Activated CD8-positive, alpha-beta memory T cell treated with anti-CD3 and anti-CD28 coated beads, Interleukin-2, amount 10 ng/mL, durations not matched to agents 7 days and 5 days (primary cell): ENCODE measurements at regions not wholly inside any gene's neighbourhood (a gene's known extent, or its start where the extent isn't known, plus 50 kb on each side); places are given as distances from the start of the nearest gene placed in this dataset.
"Not testable (repeated sequence)": the region's sequence is repeated elsewhere in the genome, so short reads cannot be mapped to it uniquely, and the experiment has no call there.

ENCODE experiments used
- ATAC-seq: fragments of 150-1000 bp; cut with Tn5 transposase; one replicate; pipeline ENCODE4 v1.10.0; 2021; ENCODE audit warnings: moderate library complexity
- CTCF ChIA-PET: fragments of 350-600 bp; sonication (Branson Sonifier 250); formaldehyde crosslinking; loops from one replicate; lab custom pipeline; 2021; ENCODE audit warnings: antibody characterized with exemption; lab: Charles Lee
- DNase-seq: peaks from one replicate; pipeline ENCODE4 v3.0.0-alpha.2; 2020
- H3K27ac Mint-ChIP-seq: one replicate; pipeline ENCODE4 v1.8.0; 2021; ENCODE audit warnings: mild to moderate bottlenecking, mixed read lengths
- H3K27me3 Mint-ChIP-seq: one replicate; pipeline ENCODE4 v1.8.0; 2021; ENCODE audit warnings: mixed read lengths
- H3K36me3 Mint-ChIP-seq: one replicate; pipeline ENCODE4 v1.8.0; 2021; ENCODE audit warnings: mild to moderate bottlenecking, mixed read lengths
- H3K4me1 Mint-ChIP-seq: one replicate; pipeline ENCODE4 v1.8.0; 2021; ENCODE audit warnings: mixed read lengths
- H3K4me3 Mint-ChIP-seq: one replicate; pipeline ENCODE4 v1.8.0; 2021; ENCODE audit warnings: mild to moderate bottlenecking, moderate library complexity, mixed read lengths
- H3K9me3 Mint-ChIP-seq: one replicate; pipeline ENCODE4 v1.8.0; 2022; ENCODE audit warnings: low read depth, mixed read lengths

- CTCF ChIA-PET = no interaction called here
- Mint-ChIP-seq H3K4me1 (no peaks in the 10 kb centered on the region), H3K27ac (no peak overlapping the region), H3K36me3 (no peaks in the 10 kb centered on the region), H3K27me3 (no peaks in the 10 kb centered on the region), H3K4me3 (no peak overlapping the region), H3K9me3 (peaks cover 5% of the 10 kb centered on the region)
- ATAC-seq (no peak), DNase-seq (no peak)
Observed at GRCh38 chr7:86445285-86445684, 198.4 kb upstream of the GRM3 start.

DNA sequence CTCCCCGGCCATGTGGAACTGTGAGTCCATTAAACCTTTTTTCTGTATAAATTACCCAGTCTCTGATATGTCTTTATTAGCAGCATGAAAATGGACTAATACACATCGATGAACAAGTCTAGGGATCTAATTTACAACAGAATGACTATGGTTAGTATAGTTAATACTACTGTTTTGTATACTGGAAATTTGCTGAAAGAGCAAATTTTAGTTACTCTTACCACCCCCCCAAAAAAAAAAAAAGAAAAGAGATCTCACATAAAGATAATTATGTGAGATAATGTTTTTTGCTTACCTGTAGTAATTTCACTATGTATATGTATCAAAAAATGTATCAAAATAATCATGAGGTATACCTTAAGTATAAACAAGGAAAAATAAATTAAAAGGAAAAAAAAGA, 199.5 kb upstream of the GRM3 start:
- no peak for ATAC-seq
- CTCF ChIA-PET = no interaction called here
- H3K4me1 Mint-ChIP-seq = no peaks in the 10 kb centered on the region
- no peaks in the 10 kb centered on the region for H3K27me3 Mint-ChIP-seq
- H3K27ac Mint-ChIP-seq = no peak overlapping the region
- H3K9me3 Mint-ChIP-seq = peaks cover 5% of the 10 kb centered on the region
- H3K36me3 Mint-ChIP-seq = no peaks in the 10 kb centered on the region
- no peak for DNase-seq
- H3K4me3 Mint-ChIP-seq = no peak overlapping the region

DNA sequence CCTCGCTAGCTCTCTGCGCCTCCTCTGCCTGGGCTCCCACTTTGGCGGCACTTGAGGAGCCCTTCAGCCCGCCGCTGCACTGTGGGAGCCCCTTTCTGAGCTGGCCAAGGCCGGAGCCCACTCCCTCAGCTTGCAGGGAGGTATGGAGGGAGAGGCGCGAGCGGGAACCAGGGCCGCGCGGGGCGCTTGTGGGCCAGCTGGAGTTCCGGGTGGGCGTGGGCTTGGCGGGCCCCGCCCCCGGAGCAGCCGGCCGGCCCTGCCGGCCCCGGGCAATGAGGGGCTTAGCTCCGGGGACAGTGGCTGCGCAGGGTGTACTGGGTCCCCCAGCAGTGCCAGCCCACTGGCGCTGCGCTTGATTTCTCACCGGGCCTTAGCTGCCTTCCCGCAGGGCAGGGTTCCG, 203.3 kb upstream of the GRM3 start:
- H3K36me3 Mint-ChIP-seq, H3K27me3 Mint-ChIP-seq, CTCF ChIA-PET, ATAC-seq, H3K9me3 Mint-ChIP-seq, H3K4me1 Mint-ChIP-seq, H3K4me3 Mint-ChIP-seq, H3K27ac Mint-ChIP-seq, DNase-seq: not testable (repeated sequence)

DNA sequence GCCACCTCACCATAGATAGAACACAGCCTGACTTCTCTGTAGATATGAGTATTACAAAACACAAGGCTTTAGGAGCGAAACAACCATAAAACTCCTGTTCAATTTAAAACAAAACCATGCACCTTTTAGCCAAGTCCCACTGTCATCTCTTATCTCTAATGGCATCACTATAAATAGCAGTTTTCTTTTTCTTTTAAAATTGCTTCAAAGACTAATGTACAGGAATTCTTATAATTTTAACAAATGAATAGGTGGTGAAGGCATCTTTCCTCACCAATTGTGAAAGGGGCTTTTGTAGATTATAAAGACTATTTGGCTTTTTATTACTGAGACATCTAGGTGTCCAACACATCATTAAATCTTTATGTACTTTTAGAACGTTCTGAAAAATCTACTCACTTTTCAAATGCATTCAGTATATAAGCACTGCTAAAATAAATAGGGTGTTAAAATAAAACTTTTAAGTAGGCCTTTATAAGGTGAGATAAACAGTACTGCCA, 205.7 kb upstream of the GRM3 start:
- H3K4me3 Mint-ChIP-seq = no peak overlapping the region
- no peaks in the 10 kb centered on the region for H3K36me3 Mint-ChIP-seq
- H3K4me1 Mint-ChIP-seq = no peaks in the 10 kb centered on the region
- peaks cover 3% of the 10 kb centered on the region for H3K9me3 Mint-ChIP-seq
- no peak for ATAC-seq
- no peaks in the 10 kb centered on the region for H3K27me3 Mint-ChIP-seq
- DNase-seq = no peak
- H3K27ac Mint-ChIP-seq = no peak overlapping the region
- CTCF ChIA-PET = no interaction called here

DNA sequence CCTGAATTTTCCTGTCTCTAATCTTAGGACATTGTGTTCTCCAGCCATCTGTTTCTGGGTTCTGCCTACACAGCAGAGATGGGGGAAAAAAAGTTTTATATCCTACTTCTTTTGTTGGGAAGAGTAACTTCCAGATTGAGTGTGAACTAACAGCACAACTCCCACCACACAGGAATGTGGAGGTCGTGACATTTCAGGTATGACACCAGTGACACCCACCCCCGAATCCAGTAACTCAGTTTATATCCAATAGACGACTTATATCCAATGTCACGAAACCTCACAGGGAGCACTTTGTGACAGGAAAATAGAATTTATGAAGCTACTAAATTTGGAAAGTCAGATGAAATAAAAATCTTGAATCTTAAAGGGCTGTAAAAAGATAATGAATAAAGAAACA, 211.9 kb upstream of the GRM3 start:
- CTCF ChIA-PET = no interaction called here
- ATAC-seq = no peak
- DNase-seq = no peak
- H3K27me3 Mint-ChIP-seq = no peaks in the 10 kb centered on the region
- H3K4me1 Mint-ChIP-seq = no peaks in the 10 kb centered on the region
- peaks cover 7% of the 10 kb centered on the region for H3K9me3 Mint-ChIP-seq
- no peaks in the 10 kb centered on the region for H3K36me3 Mint-ChIP-seq
- H3K4me3 Mint-ChIP-seq = no peak overlapping the region
- H3K27ac Mint-ChIP-seq = no peak overlapping the region

DNA sequence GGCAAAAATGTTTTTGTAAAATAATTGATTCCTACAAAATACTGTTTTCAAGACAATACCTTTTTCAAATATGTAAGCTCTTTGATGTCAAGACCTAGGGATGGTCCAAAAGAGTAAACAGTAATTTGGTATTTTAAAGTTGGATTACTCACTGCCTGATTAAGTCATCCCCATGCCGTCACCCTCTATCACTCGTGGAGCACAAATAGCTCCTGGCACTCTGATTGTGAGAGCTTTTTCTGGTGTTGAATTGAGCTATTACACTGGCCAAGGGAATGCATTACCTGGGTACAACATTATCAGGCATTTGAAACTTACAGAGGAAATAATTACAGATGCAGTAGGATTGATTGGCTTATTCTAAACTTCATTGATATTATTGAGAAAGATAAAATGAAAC, 231.9 kb upstream of the GRM3 start:
- Mint-ChIP-seq H3K4me1 (no peaks in the 10 kb centered on the region), H3K27me3 (no peaks in the 10 kb centered on the region), H3K27ac (no peak overlapping the region), H3K9me3 (peaks cover 3% of the 10 kb centered on the region), H3K36me3 (no peaks in the 10 kb centered on the region), H3K4me3 (no peak overlapping the region)
- CTCF ChIA-PET = no interaction called here
- DNase-seq = no peak
- no peak for ATAC-seq

DNA sequence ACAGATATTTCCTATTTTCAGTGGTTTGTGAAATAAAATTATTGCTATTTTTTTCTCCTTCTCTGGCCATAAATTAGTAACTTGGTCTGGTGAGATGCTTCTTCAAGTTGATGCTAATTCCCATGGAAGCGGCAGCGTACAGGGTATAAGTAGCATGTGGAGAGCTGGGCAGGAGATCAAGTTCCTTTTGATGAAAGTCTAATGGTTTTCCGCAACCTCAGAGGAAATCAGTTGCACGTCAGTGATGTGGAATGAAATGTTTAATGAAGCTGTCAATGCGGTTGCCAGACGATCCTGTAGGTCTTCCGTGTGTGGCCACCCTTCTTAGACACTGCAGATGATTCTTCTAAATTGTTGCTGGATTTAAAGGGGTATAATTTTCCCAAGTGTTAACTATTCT, 236.4 kb upstream of the GRM3 start:
- Mint-ChIP-seq H3K27me3 (no peaks in the 10 kb centered on the region), H3K4me3 (no peak overlapping the region), H3K9me3 (peaks cover 3% of the 10 kb centered on the region), H3K27ac (no peak overlapping the region), H3K4me1 (no peaks in the 10 kb centered on the region), H3K36me3 (no peaks in the 10 kb centered on the region)
- DNase-seq = no peak
- CTCF ChIA-PET = no interaction called here
- ATAC-seq = no peak

GRCh38 chr7:86391813-86392212, 251.9 kb upstream of the GRM3 start:
- no peaks in the 10 kb centered on the region for H3K36me3 Mint-ChIP-seq
- H3K27me3 Mint-ChIP-seq = no peaks in the 10 kb centered on the region
- H3K9me3 Mint-ChIP-seq = peaks cover 6% of the 10 kb centered on the region
- no peak overlapping the region for H3K27ac Mint-ChIP-seq
- H3K4me3 Mint-ChIP-seq = no peak overlapping the region
- DNase-seq = no peak
- CTCF ChIA-PET = no interaction called here
- ATAC-seq = no peak
- H3K4me1 Mint-ChIP-seq = no peaks in the 10 kb centered on the region

GRCh38 chr7:86375602-86376001, 268.1 kb upstream of the GRM3 start:
- H3K4me3 Mint-ChIP-seq, H3K27ac Mint-ChIP-seq, ATAC-seq, CTCF ChIA-PET, DNase-seq, H3K4me1 Mint-ChIP-seq, H3K27me3 Mint-ChIP-seq, H3K36me3 Mint-ChIP-seq: not testable (repeated sequence)
- H3K9me3 Mint-ChIP-seq = peaks cover 12% of the 10 kb centered on the region

- ATAC-seq (no peak), DNase-seq (no peak)
- Mint-ChIP-seq H3K9me3 (peaks cover 10% of the 10 kb centered on the region), H3K27me3 (no peaks in the 10 kb centered on the region), H3K27ac (no peak overlapping the region), H3K4me1 (no peaks in the 10 kb centered on the region), H3K36me3 (no peaks in the 10 kb centered on the region), H3K4me3 (no peak overlapping the region)
- CTCF ChIA-PET = no interaction called here
Observed at GRCh38 chr7:86372262-86372661, 271.4 kb upstream of the GRM3 start.

GRCh38 chr7:86366946-86367345, 276.8 kb upstream of the GRM3 start:
- no peaks in the 10 kb centered on the region for H3K4me1 Mint-ChIP-seq
- H3K27me3 Mint-ChIP-seq = no peaks in the 10 kb centered on the region
- no peak overlapping the region for H3K4me3 Mint-ChIP-seq
- ATAC-seq = no peak
- no peak overlapping the region for H3K27ac Mint-ChIP-seq
- CTCF ChIA-PET = no interaction called here
- H3K9me3 Mint-ChIP-seq = peaks cover 9% of the 10 kb centered on the region
- no peak for DNase-seq
- no peaks in the 10 kb centered on the region for H3K36me3 Mint-ChIP-seq

GRCh38 chr7:86340407-86340806, 303.3 kb upstream of the GRM3 start:
- H3K4me1 Mint-ChIP-seq, H3K36me3 Mint-ChIP-seq, ATAC-seq, H3K27me3 Mint-ChIP-seq, H3K27ac Mint-ChIP-seq, H3K4me3 Mint-ChIP-seq, CTCF ChIA-PET, H3K9me3 Mint-ChIP-seq, DNase-seq: not testable (repeated sequence)

GRCh38 chr7:86339051-86339450, 304.7 kb upstream of the GRM3 start:
- Mint-ChIP-seq H3K4me3 (no peak overlapping the region), H3K4me1 (no peaks in the 10 kb centered on the region)
- CTCF ChIA-PET = no interaction called here

GRCh38 chr7:86328801-86329433, 314.8 kb upstream of the GRM3 start:
- no peak overlapping the region for H3K27ac Mint-ChIP-seq
- no peaks in the 10 kb centered on the region for H3K36me3 Mint-ChIP-seq
- H3K9me3 Mint-ChIP-seq = no peaks in the 10 kb centered on the region
- no peak overlapping the region for H3K4me3 Mint-ChIP-seq
- no peaks in the 10 kb centered on the region for H3K27me3 Mint-ChIP-seq
- no peaks in the 10 kb centered on the region for H3K4me1 Mint-ChIP-seq
- DNase-seq (no peak), ATAC-seq (no peak)
- CTCF ChIA-PET = no interaction called here

More at GRCh38 chr7:86339051-86339450, 304.7 kb upstream of the GRM3 start:
- Mint-ChIP-seq H3K27ac (no peak overlapping the region), H3K9me3 (peaks cover 2% of the 10 kb centered on the region), H3K36me3 (no peaks in the 10 kb centered on the region), H3K27me3 (no peaks in the 10 kb centered on the region)
- DNase-seq (no peak), ATAC-seq (no peak)

- Mint-ChIP-seq H3K4me1 (no peaks in the 10 kb centered on the region), H3K36me3 (no peaks in the 10 kb centered on the region), H3K27ac (no peak overlapping the region), H3K4me3 (no peak overlapping the region), H3K9me3 (peaks cover 3% of the 10 kb centered on the region), H3K27me3 (no peaks in the 10 kb centered on the region)
- no peak for ATAC-seq
- no peak for DNase-seq
- CTCF ChIA-PET = no interaction called here
Observed at GRCh38 chr7:86326847-86327246, 316.9 kb upstream of the GRM3 start.
